ENCODE measurements at regions not wholly inside any gene's neighbourhood (a gene's known extent, or its start where the extent isn't known, plus 50 kb on each side); places are given as distances from the start of the nearest gene placed in this dataset.
A peak's percentile ranks its signal among the peaks of the same experiment; 100 is the strongest.

GRCh38 chr5:104952876-104953275, 1390.3 kb upstream of the NUDT12 start:
- no peak overlapping the region for H3K27ac ChIP-seq
- DNase-seq (no peak), ATAC-seq (no peak)
- TF ChIP-seq, protein P1, sequence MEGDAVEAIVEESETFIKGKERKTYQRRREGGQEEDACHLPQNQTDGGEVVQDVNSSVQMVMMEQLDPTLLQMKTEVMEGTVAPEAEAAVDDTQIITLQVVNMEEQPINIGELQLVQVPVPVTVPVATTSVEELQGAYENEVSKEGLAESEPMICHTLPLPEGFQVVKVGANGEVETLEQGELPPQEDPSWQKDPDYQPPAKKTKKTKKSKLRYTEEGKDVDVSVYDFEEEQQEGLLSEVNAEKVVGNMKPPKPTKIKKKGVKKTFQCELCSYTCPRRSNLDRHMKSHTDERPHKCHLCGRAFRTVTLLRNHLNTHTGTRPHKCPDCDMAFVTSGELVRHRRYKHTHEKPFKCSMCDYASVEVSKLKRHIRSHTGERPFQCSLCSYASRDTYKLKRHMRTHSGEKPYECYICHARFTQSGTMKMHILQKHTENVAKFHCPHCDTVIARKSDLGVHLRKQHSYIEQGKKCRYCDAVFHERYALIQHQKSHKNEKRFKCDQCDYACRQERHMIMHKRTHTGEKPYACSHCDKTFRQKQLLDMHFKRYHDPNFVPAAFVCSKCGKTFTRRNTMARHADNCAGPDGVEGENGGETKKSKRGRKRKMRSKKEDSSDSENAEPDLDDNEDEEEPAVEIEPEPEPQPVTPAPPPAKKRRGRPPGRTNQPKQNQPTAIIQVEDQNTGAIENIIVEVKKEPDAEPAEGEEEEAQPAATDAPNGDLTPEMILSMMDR (IDR thresholded peaks at IDR 0.05) = no peak
- no peaks in the 10 kb centered on the region for H3K36me3 ChIP-seq
- H3K9me3 ChIP-seq = no peaks in the 10 kb centered on the region
- H3K4me1 ChIP-seq = no peaks in the 10 kb centered on the region
- intact Hi-C loops (cut with DNase I) = no loop called here
- H3K27me3 ChIP-seq = no peaks in the 10 kb centered on the region
- no peak overlapping the region for H3K4me3 ChIP-seq

DNA sequence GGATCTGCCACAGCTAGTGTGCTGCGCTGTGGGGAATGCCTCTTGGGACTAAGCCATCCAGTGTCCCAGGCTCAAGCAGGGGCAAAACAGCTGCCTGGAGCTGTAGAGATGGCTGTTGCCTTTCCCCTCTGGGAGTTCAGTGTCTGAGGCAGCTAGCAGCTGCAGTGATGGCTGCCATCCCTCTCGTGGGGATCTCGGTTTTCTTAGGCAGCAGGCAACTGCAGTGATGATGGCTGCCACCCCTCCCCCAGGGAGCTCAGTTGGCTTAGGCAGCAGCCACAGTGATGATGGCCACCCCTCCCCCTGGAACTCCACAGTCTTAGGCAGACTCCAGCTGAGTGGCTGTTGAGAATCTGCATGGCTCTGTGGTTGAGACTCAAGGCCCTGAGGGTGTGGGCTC, 1389.2 kb upstream of the NUDT12 start:
- DNase-seq (no peak), ATAC-seq (peak; percentile 14)
- no peaks in the 10 kb centered on the region for H3K36me3 ChIP-seq
- no peaks in the 10 kb centered on the region for H3K27me3 ChIP-seq
- H3K27ac ChIP-seq = no peak overlapping the region
- TF ChIP-seq, protein P1 (IDR thresholded peaks at IDR 0.05) = no peak
- intact Hi-C loops (cut with DNase I) = no loop called here
- H3K4me3 ChIP-seq = no peak overlapping the region
- H3K9me3 ChIP-seq = no peaks in the 10 kb centered on the region
- no peaks in the 10 kb centered on the region for H3K4me1 ChIP-seq

DNA sequence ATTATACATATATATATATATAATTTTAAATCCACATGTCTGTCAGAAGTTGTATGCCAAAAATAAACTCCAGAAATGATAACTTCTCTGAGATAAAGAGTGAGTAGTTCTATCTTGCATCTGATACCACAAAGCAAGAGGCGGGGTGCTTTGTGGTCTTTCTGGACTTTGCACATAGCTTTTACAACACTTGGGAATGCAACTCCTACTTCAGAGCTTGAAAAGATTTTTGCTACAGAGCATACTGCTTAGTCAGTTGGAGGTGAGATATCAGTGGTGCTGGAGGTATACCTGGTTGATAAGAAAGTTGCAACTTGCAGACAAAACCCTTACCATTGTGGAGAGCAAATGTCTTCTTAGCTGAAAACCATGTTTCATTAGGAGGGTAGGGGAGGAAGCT, 1384.5 kb upstream of the NUDT12 start:
- Histone ChIP-seq H3K27ac (no peak overlapping the region), H3K27me3 (no peaks in the 10 kb centered on the region), H3K4me1 (no peaks in the 10 kb centered on the region), H3K9me3 (no peaks in the 10 kb centered on the region), H3K36me3 (no peaks in the 10 kb centered on the region), H3K4me3 (no peak overlapping the region)
- TF ChIP-seq, protein P1 (IDR thresholded peaks at IDR 0.05) = no peak
- DNase-seq (no peak), ATAC-seq (no peak)
- intact Hi-C loops (cut with DNase I) = no loop called here

- Histone ChIP-seq H3K36me3 (no peaks in the 10 kb centered on the region), H3K4me3 (no peak overlapping the region), H3K9me3 (no peaks in the 10 kb centered on the region), H3K27me3 (no peaks in the 10 kb centered on the region), H3K4me1 (no peaks in the 10 kb centered on the region), H3K27ac (no peak overlapping the region)
- intact Hi-C loops (cut with DNase I) = no loop called here
- DNase-seq (no peak), ATAC-seq (no peak)
- TF ChIP-seq, protein P1 (IDR thresholded peaks at IDR 0.05) = no peak
These were observed 1380.1 kb upstream of the NUDT12 start for GRCh38 chr5:104942735-104943134.

DNA sequence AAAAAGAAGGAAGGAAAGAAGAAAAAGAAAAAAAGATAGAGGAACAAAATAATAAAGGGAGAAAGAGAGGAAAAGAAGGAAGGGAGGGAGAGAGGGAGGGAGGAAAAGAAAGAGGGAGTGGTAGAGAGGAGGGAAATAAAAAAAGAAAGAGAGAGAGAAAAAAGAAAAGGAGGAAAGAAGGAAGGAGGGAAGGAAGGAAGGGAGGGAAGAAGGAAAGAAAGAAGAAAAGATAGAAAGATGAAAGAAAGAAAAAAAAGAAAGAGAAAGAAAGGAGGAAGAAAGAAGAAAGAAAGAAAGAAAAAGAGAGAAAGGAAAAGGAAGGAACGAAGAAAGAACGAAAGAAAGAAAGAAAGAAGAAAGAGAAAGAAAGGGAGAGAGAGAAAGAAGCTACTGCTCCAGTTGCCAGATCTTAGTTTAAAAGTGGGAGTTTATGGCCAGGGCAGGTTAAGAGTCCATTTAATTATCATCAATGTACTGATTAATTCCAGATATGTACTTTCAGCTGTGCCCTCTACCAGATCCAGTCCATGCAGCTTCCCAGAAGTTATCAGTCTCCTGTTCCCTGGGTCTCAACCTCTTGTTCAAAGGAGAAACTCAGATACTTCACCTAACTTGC, 1378.5 kb upstream of the NUDT12 start:
- Histone ChIP-seq H3K27ac (no peak overlapping the region), H3K4me3 (no peak overlapping the region), H3K36me3 (no peaks in the 10 kb centered on the region), H3K4me1 (no peaks in the 10 kb centered on the region), H3K9me3 (no peaks in the 10 kb centered on the region), H3K27me3 (no peaks in the 10 kb centered on the region)
- intact Hi-C loops (cut with DNase I) = no loop called here
- DNase-seq = no peak
- ATAC-seq = no peak
- TF ChIP-seq, protein P1 (IDR thresholded peaks at IDR 0.05) = no peak

DNA sequence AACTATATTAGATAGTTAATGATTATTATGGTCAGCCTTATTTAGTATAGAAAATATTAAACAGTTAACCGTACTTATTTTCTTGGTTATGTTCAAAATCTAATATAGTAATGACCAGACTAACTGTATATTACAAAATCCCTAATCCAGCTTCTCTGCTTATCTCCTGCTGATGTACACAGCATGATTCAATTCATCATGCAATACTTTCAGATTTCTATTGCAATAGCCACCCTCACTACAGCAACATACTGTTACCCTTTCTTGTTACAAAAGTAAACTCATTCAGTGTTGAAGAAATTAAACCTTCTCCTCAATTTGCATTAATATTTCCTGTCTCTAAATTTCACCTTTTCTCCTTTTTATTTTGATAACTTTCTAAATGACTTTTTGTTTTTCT, 1375.0 kb upstream of the NUDT12 start:
- H3K4me1 ChIP-seq = no peaks in the 10 kb centered on the region
- DNase-seq = no peak
- no peaks in the 10 kb centered on the region for H3K27me3 ChIP-seq
- TF ChIP-seq, protein P1 (IDR thresholded peaks at IDR 0.05) = no peak
- no peak overlapping the region for H3K4me3 ChIP-seq
- no peaks in the 10 kb centered on the region for H3K9me3 ChIP-seq
- no peak overlapping the region for H3K27ac ChIP-seq
- intact Hi-C loops (cut with DNase I) = no loop called here
- no peaks in the 10 kb centered on the region for H3K36me3 ChIP-seq
- no peak for ATAC-seq
